GM10266 (cell line): ENCODE measurements at regions not wholly inside any gene's neighbourhood (a gene's known extent, or its start where the extent isn't known, plus 50 kb on each side); places are given as distances from the start of the nearest gene placed in this dataset.

Experiments
- DNase-seq: peaks from one replicate; pipeline ENCODE4 v3.0.0; 2012; ENCODE audit errors: extremely low spot score
- CTCF ChIP-seq: IDR thresholded peaks from 2 replicates; pipeline ENCODE4 v1.5.1; 2012; ENCODE audit warnings: mild to moderate bottlenecking, low read depth; ENCODE audit not compliant: control insufficient read depth, insufficient read depth; ENCODE audit errors: missing control alignments

GRCh38 chr3:178386401-178386800 is 149.8 kb upstream of the KCNMB2 start:
- no peak for TF ChIP-seq CTCF
- no peak for DNase-seq

- no peak for TF ChIP-seq CTCF
- no peak for DNase-seq
Observed at GRCh38 chr3:178386880-178387279, 149.4 kb upstream of the KCNMB2 start.

GRCh38 chr3:178388473-178388872 is 147.8 kb upstream of the KCNMB2 start:
- no peak for DNase-seq
- TF ChIP-seq CTCF = no peak

GRCh38 chr3:178389258-178389657 is 147.0 kb upstream of the KCNMB2 start:
- TF ChIP-seq CTCF = no peak
- DNase-seq = no peak

- DNase-seq = no peak
- TF ChIP-seq CTCF = no peak
Observed at GRCh38 chr3:178392511-178392926, 143.7 kb upstream of the KCNMB2 start.

GRCh38 chr3:178393146-178393545 is 143.1 kb upstream of the KCNMB2 start:
- no peak for DNase-seq
- TF ChIP-seq CTCF = no peak

- no peak for DNase-seq
- TF ChIP-seq CTCF = no peak
Observed at GRCh38 chr3:178393824-178394223, 142.4 kb upstream of the KCNMB2 start.
